H9 (cell line): ENCODE measurements at regions not wholly inside any gene's neighbourhood (a gene's known extent, or its start where the extent isn't known, plus 50 kb on each side); places are given as distances from the start of the nearest gene placed in this dataset.

Experiments used
- DNase-seq: peaks from one replicate; pipeline ENCODE4 v3.0.0-alpha.2; 2017
- H2AFZ ChIP-seq: one replicate; pipeline ENCODE4 v1.6.1; 2013; ENCODE audit warnings: mild to moderate bottlenecking, low read length, control low read depth, moderate library complexity
- H2AK5ac ChIP-seq: 2 replicates; pipeline ENCODE4 v1.6.1; 2013; ENCODE audit warnings: low read length, control low read depth, mixed read lengths; ENCODE audit not compliant: insufficient read length
- H2BK120ac ChIP-seq: one replicate; pipeline ENCODE4 v1.6.1; 2013; ENCODE audit warnings: low read depth, mild to moderate bottlenecking, low read length, control low read depth, inconsistent platforms; ENCODE audit not compliant: poor library complexity, severe bottlenecking
- H2BK12ac ChIP-seq: 2 replicates; pipeline ENCODE4 v1.6.1; 2013; ENCODE audit warnings: low read length, control low read depth, mixed read lengths, low read depth; ENCODE audit not compliant: insufficient read length
- H2BK15ac ChIP-seq: 2 replicates; pipeline ENCODE4 v1.6.1; 2013; ENCODE audit warnings: low read depth, low read length, control low read depth
- H2BK20ac ChIP-seq: one replicate; pipeline ENCODE4 v1.6.1; 2013; ENCODE audit warnings: low read depth, mild to moderate bottlenecking, low read length, control low read depth, inconsistent platforms; ENCODE audit not compliant: poor library complexity, severe bottlenecking
- H2BK5ac ChIP-seq: 2 replicates; pipeline ENCODE4 v1.6.1; 2013; ENCODE audit warnings: low read length, control low read depth, mixed read lengths; ENCODE audit not compliant: insufficient read length
- H3K14ac ChIP-seq: 2 replicates; pipeline ENCODE4 v1.6.1; 2013; ENCODE audit warnings: low read length, control low read depth; ENCODE audit not compliant: insufficient read depth
- H3K18ac ChIP-seq: 2 replicates; pipeline ENCODE4 v1.6.1; 2013; ENCODE audit warnings: low read depth, mild to moderate bottlenecking, mixed read lengths, low read length, control low read depth; ENCODE audit not compliant: insufficient read length
- H3K23ac ChIP-seq: 2 replicates; pipeline ENCODE4 v1.6.1; 2013; ENCODE audit warnings: low read length, control low read depth, mixed read lengths, low read depth; ENCODE audit not compliant: insufficient read length
- H3K23me2 ChIP-seq: 2 replicates; pipeline ENCODE4 v1.6.1; 2013; ENCODE audit warnings: low read depth, mild to moderate bottlenecking, mixed read lengths, low read length, control low read depth; ENCODE audit not compliant: insufficient read length, poor library complexity, severe bottlenecking
- H3K27ac ChIP-seq: 2 replicates; pipeline ENCODE4 v1.5.1; 2013; ENCODE audit warnings: low read length, control low read depth, mixed read lengths, low read depth; ENCODE audit not compliant: insufficient read length
- H3K27me3 ChIP-seq: 2 replicates; pipeline ENCODE4 v1.6.1; 2013; ENCODE audit warnings: low read length, control low read depth, inconsistent platforms; ENCODE audit not compliant: insufficient read depth
- H3K4ac ChIP-seq: 2 replicates; pipeline ENCODE4 v1.6.1; 2013; ENCODE audit warnings: low read depth, mild to moderate bottlenecking, control low read depth, inconsistent platforms, low read length, moderate library complexity
- H3K4me1 ChIP-seq: 2 replicates; pipeline ENCODE4 v1.6.1; 2013; ENCODE audit warnings: low read length, control low read depth, inconsistent platforms; ENCODE audit not compliant: insufficient read depth
- H3K4me2 ChIP-seq: 2 replicates; pipeline ENCODE4 v1.6.1; 2013; ENCODE audit warnings: low read length, control low read depth, mixed read lengths; ENCODE audit not compliant: insufficient read length, insufficient read depth
- H3K56ac ChIP-seq: 2 replicates; pipeline ENCODE4 v1.6.1; 2013; ENCODE audit warnings: low read depth, mild to moderate bottlenecking, mixed read lengths, low read length, control low read depth; ENCODE audit not compliant: insufficient read length
- H3K79me1 ChIP-seq: 2 replicates; pipeline ENCODE4 v1.6.1; 2013; ENCODE audit warnings: low read depth, mild to moderate bottlenecking, moderate library complexity, low read length, control low read depth, inconsistent platforms; ENCODE audit not compliant: insufficient read depth, poor library complexity, severe bottlenecking
- H3K79me2 ChIP-seq: 2 replicates; pipeline ENCODE4 v1.6.1; 2013; ENCODE audit warnings: low read length, control low read depth, inconsistent platforms; ENCODE audit not compliant: insufficient read depth
- H3K9ac ChIP-seq: 2 replicates; pipeline ENCODE4 v1.6.1; 2013; ENCODE audit warnings: low read length, control low read depth, mixed read lengths; ENCODE audit not compliant: insufficient read length; ENCODE audit errors: extremely low read depth
- H3K9me3 ChIP-seq: one replicate; pipeline ENCODE4 v1.6.1; 2013; ENCODE audit warnings: low read depth, low read length, inconsistent platforms; ENCODE audit not compliant: control insufficient read depth
- H3T11ph ChIP-seq: one replicate; pipeline ENCODE4 v1.6.1; 2013; ENCODE audit warnings: mild to moderate bottlenecking, low read length, control low read depth, inconsistent platforms
- H4K20me1 ChIP-seq: one replicate; pipeline ENCODE4 v1.6.1; 2013; ENCODE audit not compliant: control insufficient read depth, insufficient read length, insufficient read depth
- H4K5ac ChIP-seq: 2 replicates; pipeline ENCODE4 v1.6.1; 2013; ENCODE audit warnings: low read depth, mild to moderate bottlenecking, mixed read lengths, low read length, control low read depth; ENCODE audit not compliant: insufficient read length
- H4K8ac ChIP-seq: replicated peaks from 2 replicates; pipeline ENCODE4 v1.6.1; 2013; ENCODE audit warnings: low read length, control low read depth, mixed read lengths, low read depth; ENCODE audit not compliant: insufficient read length
- H4K91ac ChIP-seq: 2 replicates; pipeline ENCODE4 v1.6.1; 2013; ENCODE audit warnings: low read depth, mild to moderate bottlenecking, moderate library complexity, mixed read lengths, low read length, control low read depth; ENCODE audit not compliant: insufficient read length
- H3K27ac Mint-ChIP-seq, 3 experiments: 2 replicates in 2 of 3; 3 replicates in 1 of 3; pipeline ENCODE4 v1.8.0; 2020 to 2021; ENCODE audit warnings: mixed read lengths in 3 of 3, mild to moderate bottlenecking in 1 of 3, moderate library complexity in 1 of 3
- H3K27me3 Mint-ChIP-seq: 2 replicates; pipeline ENCODE4 v1.8.0; 2021; ENCODE audit warnings: low read depth, mild to moderate bottlenecking, moderate library complexity, mixed read lengths
- H3K36me3 Mint-ChIP-seq, 3 experiments: 2 replicates in 2 of 3; 3 replicates in 1 of 3; pipeline ENCODE4 v1.8.0; 2020 to 2021; ENCODE audit warnings: low read depth in 3 of 3, mixed read lengths in 3 of 3; ENCODE audit not compliant: insufficient read depth in 1 of 3
- H3K4me1 Mint-ChIP-seq, 2 experiments: 2 replicates each; pipeline ENCODE4 v1.8.0; 2020; ENCODE audit warnings: mixed read lengths in 2 of 2
- H3K4me3 Mint-ChIP-seq, 2 experiments: 2 replicates in 1 of 2; 3 replicates in 1 of 2; pipeline ENCODE4 v1.8.0; 2020 to 2021; ENCODE audit warnings: mild to moderate bottlenecking in 2 of 2, mixed read lengths in 2 of 2, moderate library complexity in 1 of 2
- H3K9me3 Mint-ChIP-seq, 2 experiments: 2 replicates in 1 of 2; 3 replicates in 1 of 2; pipeline ENCODE4 v1.8.0; 2020; ENCODE audit warnings: mild to moderate bottlenecking in 2 of 2, mixed read lengths in 2 of 2, moderate library complexity in 1 of 2
- WGBS: extraction: QIAGEN DNeasy Blood & Tissue Kit; methylation state at CpG from one replicate; pipeline ENCODE4 v1.1.7; 2013; ENCODE audit warnings: missing lambda C conversion rate, low lambda C conversion rate, mixed read lengths; ENCODE audit not compliant: insufficient read length; ENCODE audit errors: extremely low coverage; 5-methylcytosine and 5-hydroxymethylcytosine counted together
- TF ChIP-seq, protein P1 (sequence below): fragments of 200-600 bp; sonication (generic); conservative IDR thresholded peaks from 3 replicates; pipeline ENCODE4 v1.8.0; 2021; ENCODE audit warnings: antibody characterized with exemption, mild to moderate bottlenecking

DNA sequence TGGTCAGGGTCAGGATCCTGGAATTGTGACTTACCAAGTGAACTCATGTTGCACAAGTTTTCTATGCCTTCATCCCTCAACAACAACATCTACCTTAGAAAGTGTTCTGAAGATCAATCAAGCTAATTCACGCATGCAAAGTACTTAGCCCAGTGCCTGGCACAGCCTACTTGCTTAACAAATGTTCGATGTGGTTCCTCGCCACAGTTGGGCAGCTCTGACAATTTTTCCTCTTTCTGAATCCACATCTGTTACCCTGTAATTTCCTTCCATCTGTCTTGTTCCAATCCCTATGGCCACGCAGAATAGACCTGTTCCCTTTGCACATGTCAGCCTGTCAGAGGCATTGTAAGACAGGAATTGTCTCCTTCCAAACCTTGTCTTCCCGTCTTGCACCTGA lies 1415.2 kb downstream of the TBC1D22A start:
- no peak overlapping the region for H3K4ac ChIP-seq
- H3K14ac ChIP-seq = no peak overlapping the region
- no peak overlapping the region for H4K8ac ChIP-seq
- H3K27ac Mint-ChIP-seq = no peak overlapping the region
- TF ChIP-seq, protein P1, sequence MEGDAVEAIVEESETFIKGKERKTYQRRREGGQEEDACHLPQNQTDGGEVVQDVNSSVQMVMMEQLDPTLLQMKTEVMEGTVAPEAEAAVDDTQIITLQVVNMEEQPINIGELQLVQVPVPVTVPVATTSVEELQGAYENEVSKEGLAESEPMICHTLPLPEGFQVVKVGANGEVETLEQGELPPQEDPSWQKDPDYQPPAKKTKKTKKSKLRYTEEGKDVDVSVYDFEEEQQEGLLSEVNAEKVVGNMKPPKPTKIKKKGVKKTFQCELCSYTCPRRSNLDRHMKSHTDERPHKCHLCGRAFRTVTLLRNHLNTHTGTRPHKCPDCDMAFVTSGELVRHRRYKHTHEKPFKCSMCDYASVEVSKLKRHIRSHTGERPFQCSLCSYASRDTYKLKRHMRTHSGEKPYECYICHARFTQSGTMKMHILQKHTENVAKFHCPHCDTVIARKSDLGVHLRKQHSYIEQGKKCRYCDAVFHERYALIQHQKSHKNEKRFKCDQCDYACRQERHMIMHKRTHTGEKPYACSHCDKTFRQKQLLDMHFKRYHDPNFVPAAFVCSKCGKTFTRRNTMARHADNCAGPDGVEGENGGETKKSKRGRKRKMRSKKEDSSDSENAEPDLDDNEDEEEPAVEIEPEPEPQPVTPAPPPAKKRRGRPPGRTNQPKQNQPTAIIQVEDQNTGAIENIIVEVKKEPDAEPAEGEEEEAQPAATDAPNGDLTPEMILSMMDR = no peak
- H3K9ac ChIP-seq = no peak overlapping the region
- H2BK20ac ChIP-seq = no peak overlapping the region
- no peak overlapping the region for H2BK12ac ChIP-seq
- DNase-seq = peak; percentile 2
- H2BK5ac ChIP-seq = no peak overlapping the region
- H3K4me1 Mint-ChIP-seq = peaks cover 3 to 5% of the 10 kb centered on the region in 2 experiments; a peak in 2 of 4 replicates
- H4K91ac ChIP-seq = no peak overlapping the region
- no peaks in the 10 kb centered on the region for H4K20me1 ChIP-seq
- no peak overlapping the region for H3K4me2 ChIP-seq
- H3K79me1 ChIP-seq = no peaks in the 10 kb centered on the region
- H3K27me3 Mint-ChIP-seq = peaks cover 17% of the 10 kb centered on the region
- no peaks in the 10 kb centered on the region; a peak in 1 of 5 replicates for H3K9me3 Mint-ChIP-seq
- H3T11ph ChIP-seq = no peak overlapping the region
- no peaks in the 10 kb centered on the region for H3K27me3 ChIP-seq
- no peaks in the 10 kb centered on the region for H3K9me3 ChIP-seq
- no peaks in the 10 kb centered on the region for H3K23me2 ChIP-seq
- no peak overlapping the region for H3K56ac ChIP-seq
- H3K79me2 ChIP-seq = no peaks in the 10 kb centered on the region
- H3K36me3 Mint-ChIP-seq = peaks cover 0 to 2% (median 0%) of the 10 kb centered on the region in 3 experiments; a peak in 1 of 7 replicates
- no peak overlapping the region for H3K18ac ChIP-seq
- no peak overlapping the region for H2AK5ac ChIP-seq
- no peak overlapping the region for H3K4me3 Mint-ChIP-seq
- H3K23ac ChIP-seq = no peak overlapping the region
- H3K4me1 ChIP-seq = no peaks in the 10 kb centered on the region; the same call in 1 of the 2 replicates
- WGBS = no CpG with 5 or more reads among the region's 5 CpGs
- no peak overlapping the region for H3K27ac ChIP-seq
- H4K5ac ChIP-seq = no peak overlapping the region
- H2BK120ac ChIP-seq = no peak overlapping the region
- no peak overlapping the region for H2BK15ac ChIP-seq
- no peak overlapping the region for H2AFZ ChIP-seq
